HepG2 (cell line): ENCODE measurements at regions not wholly inside any gene's neighbourhood (a gene's known extent, or its start where the extent isn't known, plus 50 kb on each side); places are given as distances from the start of the nearest gene placed in this dataset.

Source experiments
- ATAC-seq: fragments of 200-7000 bp; cut with Tn5 transposase; 3 replicates; pipeline ENCODE4 v1.9.1; 2020; ENCODE audit warnings: mild to moderate bottlenecking, moderate library complexity
- BruUV-seq: library from RNA; stranded (reverse); fragments of 400-500 nt; replicated peaks from 2 replicates; lab custom pipeline; 2021; lab: Mats Ljungman, UMichigan
- CTCF ChIA-PET: fragments of 300-600 bp; formaldehyde crosslinking; extraction: SDS; loops from one replicate; lab custom pipeline; 2021; ENCODE audit warnings: low total read pairs, inconsistent platforms, low intra/inter-chr PET ratio; lab: Yijun Ruan, JAX
- POLR2A ChIA-PET: fragments of 350-600 bp; sonication (Branson Sonifier 250); formaldehyde crosslinking; loops from one replicate; lab custom pipeline; 2020; ENCODE audit warnings: antibody characterized with exemption, inconsistent platforms; lab: Yijun Ruan, JAX
- DNase-seq: peaks from one replicate; pipeline ENCODE4 v3.0.0-alpha.2; 2015; ENCODE audit warnings: low spot score
- FAIRE-seq: peaks from 3 replicates; lab custom pipeline; 2011; peaks lifted over from hg19 to GRCh38; lab: Jason Lieb, UNC
- H2AFZ ChIP-seq: one replicate; pipeline ENCODE4 v1.6.1; 2011; ENCODE audit warnings: low read length, inconsistent platforms
- H3K27ac ChIP-seq: fragments of 300-600 bp; 3 replicates; pipeline ENCODE4 v1.8.0; 2011; ENCODE audit warnings: mixed run types, mild to moderate bottlenecking, mixed read lengths, low read length, inconsistent platforms; ENCODE audit not compliant: insufficient read depth; ENCODE audit errors: extremely low read length
- H3K27me3 ChIP-seq, 2 experiments: fragments of 200-600 bp in 1 of 2; 2 replicates in 1 of 2; 3 replicates in 1 of 2; pipeline versions ENCODE4 v1.6.0 to v1.8.0; 2011; ENCODE audit warnings: low read length in 2 of 2, mild to moderate bottlenecking in 2 of 2, moderate library complexity in 2 of 2, inconsistent platforms in 1 of 2; ENCODE audit not compliant: insufficient read depth in 2 of 2, control insufficient read depth in 1 of 2
- H3K36me3 ChIP-seq, 2 experiments: fragments of 200-600 bp in 1 of 2; replicated peaks in 1 of 2; 2 replicates in 1 of 2; 3 replicates in 1 of 2; pipeline versions ENCODE4 v1.5.1 to v1.8.0; 2011; ENCODE audit warnings: low read length in 2 of 2, inconsistent platforms in 1 of 2; ENCODE audit not compliant: insufficient read depth in 2 of 2, control insufficient read depth in 1 of 2
- H3K4me1 ChIP-seq: 2 replicates; pipeline ENCODE4 v1.5.1; 2012; ENCODE audit warnings: low read length, inconsistent platforms; ENCODE audit not compliant: insufficient read depth
- H3K4me2 ChIP-seq: 2 replicates; pipeline ENCODE4 v1.6.0; 2011; ENCODE audit warnings: low read depth, low read length, inconsistent platforms
- H3K4me3 ChIP-seq, 3 experiments: fragments of 200-600 bp in 1 of 3; sonication (generic), shearing (Covaris generic) in 1 of 3; replicated peaks in 1 of 3; 2 replicates each; pipeline ENCODE4 v1.5.1; 2011 to 2016; ENCODE audit warnings: low read length in 3 of 3, inconsistent platforms in 2 of 3, low read depth in 2 of 3, mild to moderate bottlenecking in 2 of 3, control low read depth in 1 of 3, mixed read lengths in 1 of 3; ENCODE audit not compliant: insufficient read depth in 1 of 3
- H3K79me2 ChIP-seq: one replicate; pipeline ENCODE4 v1.6.1; 2011; ENCODE audit warnings: low read length, inconsistent platforms; ENCODE audit not compliant: insufficient read depth
- H3K9ac ChIP-seq: 2 replicates; pipeline ENCODE4 v1.6.0; 2011; ENCODE audit warnings: mild to moderate bottlenecking, low read depth, low read length, inconsistent platforms; ENCODE audit not compliant: insufficient read depth
- H3K9me3 ChIP-seq: 2 replicates; pipeline ENCODE4 v1.5.1; 2012; ENCODE audit warnings: mild to moderate bottlenecking, low read length
- H4K20me1 ChIP-seq: 2 replicates; pipeline ENCODE4 v1.6.0; 2011; ENCODE audit warnings: inconsistent platforms, mild to moderate bottlenecking, low read length, moderate library complexity; ENCODE audit not compliant: insufficient read depth
- BHLHE40 ChIP-seq: IDR thresholded peaks from 2 replicates; pipeline ENCODE4 v1.6.1; 2011; ENCODE audit warnings: low read length, improper control_type of control experiment
- HCFC1 ChIP-seq: fragments of 150-350 bp; IDR thresholded peaks from 2 replicates; pipeline ENCODE4 v1.6.1; 2014; ENCODE audit warnings: low read depth, low read length
- HDAC6 ChIP-seq: fragments of 200-600 bp; sonication (generic); IDR thresholded peaks from 2 replicates; pipeline ENCODE4 v1.7.0; 2017; ENCODE audit warnings: mild to moderate bottlenecking, antibody characterized with exemption, low read length, low read depth
- IKZF4 ChIP-seq: sonication (generic); formaldehyde crosslinking; IDR thresholded peaks from 2 replicates; pipeline ENCODE4 v1.5.1; 2020; ENCODE audit warnings: borderline replicate concordance, mild to moderate bottlenecking, low read depth, missing genetic modification reagents; ENCODE audit errors: not compliant biosample characterization
- IRF2 ChIP-seq: IDR thresholded peaks from 2 replicates; pipeline ENCODE4 v1.6.1; 2018; ENCODE audit warnings: missing genetic modification reagents, missing compliant biosample characterization
- KLF9 ChIP-seq: IDR thresholded peaks from 2 replicates; pipeline ENCODE4 v1.6.1; 2016; ENCODE audit warnings: low read depth
- MIXL1 ChIP-seq: IDR thresholded peaks from 2 replicates; pipeline ENCODE4 v1.6.1; 2016
- NFKBIZ ChIP-seq: IDR thresholded peaks from 2 replicates; pipeline ENCODE4 v1.6.1; 2018; ENCODE audit warnings: missing genetic modification reagents, missing compliant biosample characterization
- NR2F1 ChIP-seq, 2 experiments: fragments of 450-650 bp in 1 of 2; formaldehyde crosslinking in 1 of 2; IDR thresholded peaks; 2 replicates each; pipeline versions ENCODE4 v1.5.0 to v1.6.1; 2016 to 2020; ENCODE audit warnings: mild to moderate bottlenecking in 1 of 2, missing compliant biosample characterization in 1 of 2, missing genetic modification reagents in 1 of 2, moderate library complexity in 1 of 2
- PPARG ChIP-seq: conservative IDR thresholded peaks from 2 replicates; pipeline ENCODE4 v1.6.1; 2016; ENCODE audit warnings: missing biosample characterization, missing genetic modification reagents
- RFXANK ChIP-seq: IDR thresholded peaks from 2 replicates; pipeline ENCODE4 v1.6.1; 2016
- SNAI1 ChIP-seq: sonication (generic); formaldehyde crosslinking; IDR thresholded peaks from 2 replicates; pipeline ENCODE4 v1.5.0; 2020; ENCODE audit warnings: mild to moderate bottlenecking, missing genetic modification reagents, borderline replicate concordance
- SNRNP70 ChIP-seq: fragments of 200-400 bp; formaldehyde crosslinking; IDR thresholded peaks from 2 replicates; pipeline ENCODE4 v1.6.1; 2017; ENCODE audit warnings: mild to moderate bottlenecking, low read depth, low read length, moderate library complexity
- ZNF343 ChIP-seq: sonication (generic); formaldehyde crosslinking; IDR thresholded peaks from 2 replicates; pipeline ENCODE4 v1.4.0; 2020; ENCODE audit warnings: mild to moderate bottlenecking, missing genetic modification reagents
- ZNF574 ChIP-seq: sonication (generic); formaldehyde crosslinking; IDR thresholded peaks from 2 replicates; pipeline ENCODE4 v1.4.0; 2020; ENCODE audit warnings: missing genetic modification reagents
- ZNF597 ChIP-seq: sonication (generic); formaldehyde crosslinking; IDR thresholded peaks from 2 replicates; pipeline ENCODE4 v1.5.0; 2020; ENCODE audit warnings: missing genetic modification reagents
- ZNF775 ChIP-seq: sonication (generic); formaldehyde crosslinking; IDR thresholded peaks from 2 replicates; pipeline ENCODE4 v1.4.0; 2020; ENCODE audit warnings: missing genetic modification reagents, mild to moderate bottlenecking, moderate library complexity, borderline replicate concordance
- in situ Hi-C: cut with HindIII; loops from 2 replicates; pipeline ENCODE4 v1.10.0; 2017; ENCODE audit warnings: low pct_unique_long_range_greater_than_20kb; ENCODE audit not compliant: extremely low pct_ligation_motif_present
- intact Hi-C: fragments of 100-400 bp; cut with micrococcal nuclease; formaldehyde crosslinking; loops from one replicate; pipeline ENCODE4 v1.10.0; 2022; ENCODE audit not compliant: unreplicated experiment
- TF ChIP-seq, protein P1 (sequence below): sonication (generic); formaldehyde crosslinking; IDR thresholded peaks from 2 replicates; pipeline ENCODE4 v1.8.0; 2022; ENCODE audit warnings: mild to moderate bottlenecking, missing genetic modification reagents; ENCODE audit not compliant: insufficient replicate concordance
- TF ChIP-seq, protein P2 (sequence below): sonication (generic); formaldehyde crosslinking; IDR thresholded peaks from 2 replicates; pipeline ENCODE4 v1.4.0; 2020; ENCODE audit warnings: low read depth, mild to moderate bottlenecking, missing genetic modification reagents

GRCh38 chr16:76756951-76757350 lies 434.0 kb upstream of the MON1B start:
- H3K4me3 ChIP-seq, result no peak overlapping the region
- no peaks in the 10 kb centered on the region for H3K36me3 ChIP-seq
- no peaks in the 10 kb centered on the region for H4K20me1 ChIP-seq
- H3K9me3 ChIP-seq, result peaks cover 58% of the 10 kb centered on the region
- H3K79me2 ChIP-seq, result no peaks in the 10 kb centered on the region
- ChIA-PET CTCF (no interaction called here), POLR2A (no interaction called here)
- intact Hi-C loops, result no loop called here
- no peak for DNase-seq
- TF ChIP-seq ZNF574 (CRISPR knock-in tag) (no peak), KLF9 (CRISPR knock-in tag) (no peak), PPARG (CRISPR knock-in tag) (no peak), MIXL1 (CRISPR knock-in tag) (no peak), NFKBIZ (CRISPR knock-in tag) (no peak), IKZF4 (CRISPR knock-in tag) (no peak), BHLHE40 (no peak), SNRNP70 (no peak), ZNF775 (CRISPR knock-in tag) (no peak), IRF2 (CRISPR knock-in tag) (no peak), NR2F1 (CRISPR knock-in tag; IDR thresholded peaks at IDR 0.05) (no peak), SNAI1 (no peak), HCFC1 (no peak), HDAC6 (no peak), ZNF597 (CRISPR knock-in tag) (no peak), RFXANK (CRISPR knock-in tag) (no peak), ZNF343 (CRISPR knock-in tag) (no peak)
- TF ChIP-seq, protein P1, sequence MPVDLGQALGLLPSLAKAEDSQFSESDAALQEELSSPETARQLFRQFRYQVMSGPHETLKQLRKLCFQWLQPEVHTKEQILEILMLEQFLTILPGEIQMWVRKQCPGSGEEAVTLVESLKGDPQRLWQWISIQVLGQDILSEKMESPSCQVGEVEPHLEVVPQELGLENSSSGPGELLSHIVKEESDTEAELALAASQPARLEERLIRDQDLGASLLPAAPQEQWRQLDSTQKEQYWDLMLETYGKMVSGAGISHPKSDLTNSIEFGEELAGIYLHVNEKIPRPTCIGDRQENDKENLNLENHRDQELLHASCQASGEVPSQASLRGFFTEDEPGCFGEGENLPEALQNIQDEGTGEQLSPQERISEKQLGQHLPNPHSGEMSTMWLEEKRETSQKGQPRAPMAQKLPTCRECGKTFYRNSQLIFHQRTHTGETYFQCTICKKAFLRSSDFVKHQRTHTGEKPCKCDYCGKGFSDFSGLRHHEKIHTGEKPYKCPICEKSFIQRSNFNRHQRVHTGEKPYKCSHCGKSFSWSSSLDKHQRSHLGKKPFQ (CRISPR knock-in tag), result no peak
- TF ChIP-seq, protein P2, sequence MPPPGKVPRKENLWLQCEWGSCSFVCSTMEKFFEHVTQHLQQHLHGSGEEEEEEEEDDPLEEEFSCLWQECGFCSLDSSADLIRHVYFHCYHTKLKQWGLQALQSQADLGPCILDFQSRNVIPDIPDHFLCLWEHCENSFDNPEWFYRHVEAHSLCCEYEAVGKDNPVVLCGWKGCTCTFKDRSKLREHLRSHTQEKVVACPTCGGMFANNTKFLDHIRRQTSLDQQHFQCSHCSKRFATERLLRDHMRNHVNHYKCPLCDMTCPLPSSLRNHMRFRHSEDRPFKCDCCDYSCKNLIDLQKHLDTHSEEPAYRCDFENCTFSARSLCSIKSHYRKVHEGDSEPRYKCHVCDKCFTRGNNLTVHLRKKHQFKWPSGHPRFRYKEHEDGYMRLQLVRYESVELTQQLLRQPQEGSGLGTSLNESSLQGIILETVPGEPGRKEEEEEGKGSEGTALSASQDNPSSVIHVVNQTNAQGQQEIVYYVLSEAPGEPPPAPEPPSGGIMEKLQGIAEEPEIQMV (CRISPR knock-in tag), result no peak
- no TSS peak for BruUV-seq
- ATAC-seq, result no peak
- H3K4me2 ChIP-seq, result no peak overlapping the region
- in situ Hi-C loops, result no loop called here
- no peaks in the 10 kb centered on the region for H3K27me3 ChIP-seq
- FAIRE-seq, result no peak
- no peak overlapping the region for H3K27ac ChIP-seq
- H3K4me1 ChIP-seq, result no peaks in the 10 kb centered on the region
- no peak overlapping the region for H2AFZ ChIP-seq
- H3K9ac ChIP-seq, result no peak overlapping the region
